GM18517 (cell line): ENCODE measurements at regions not wholly inside any gene's neighbourhood (a gene's known extent, or its start where the extent isn't known, plus 50 kb on each side); places are given as distances from the start of the nearest gene placed in this dataset.
"Not testable (repeated sequence)": the region's sequence is repeated elsewhere in the genome, so short reads cannot be mapped to it uniquely, and the experiment has no call there.

ENCODE experiments used
- ATAC-seq: cut with Tn5 transposase; IDR thresholded peaks from one replicate; pipeline ENCODE4 v1.9.1; 2021; ENCODE audit warnings: mild to moderate bottlenecking, moderate library complexity; ENCODE audit not compliant: unreplicated experiment

GRCh38 chr4:164056426-164057142 lies 562.1 kb downstream of the TMA16 start:
- ATAC-seq, result no peak

GRCh38 chr4:164058776-164059445 lies 564.4 kb downstream of the TMA16 start:
- ATAC-seq, result no peak

GRCh38 chr4:164060456-164060855 lies 566.0 kb downstream of the TMA16 start:
- no peak for ATAC-seq

- no peak for ATAC-seq
Observed at GRCh38 chr4:164068392-164068791, 573.9 kb downstream of the TMA16 start.

GRCh38 chr4:164070625-164071024 lies 576.1 kb downstream of the TMA16 start:
- ATAC-seq, result no peak

- ATAC-seq, result no peak
Observed at GRCh38 chr4:164081371-164081770, 586.9 kb downstream of the TMA16 start.

GRCh38 chr4:164081801-164082200 lies 587.3 kb downstream of the TMA16 start:
- no peak for ATAC-seq

- no peak for ATAC-seq
Observed at GRCh38 chr4:164087733-164088132, 593.2 kb downstream of the TMA16 start.

GRCh38 chr4:164095313-164096110 lies 601.0 kb downstream of the TMA16 start:
- ATAC-seq, result no peak

- no peak for ATAC-seq
Observed at GRCh38 chr4:164096766-164097518, 602.5 kb downstream of the TMA16 start.

GRCh38 chr4:164100741-164101365 lies 606.4 kb downstream of the TMA16 start:
- ATAC-seq, result not testable (repeated sequence)

GRCh38 chr4:164108971-164109370 lies 614.5 kb downstream of the TMA16 start:
- no peak for ATAC-seq

GRCh38 chr4:164109503-164109902 lies 615.0 kb downstream of the TMA16 start:
- no peak for ATAC-seq

GRCh38 chr4:164115236-164115635 lies 620.7 kb downstream of the TMA16 start:
- ATAC-seq, result no peak

GRCh38 chr4:164116286-164116685 lies 621.8 kb downstream of the TMA16 start:
- no peak for ATAC-seq

- ATAC-seq, result no peak
Observed at GRCh38 chr4:164134388-164134787, 619.5 kb upstream of the SMIM31 start.

GRCh38 chr4:164136180-164136616 lies 617.7 kb upstream of the SMIM31 start:
- no peak for ATAC-seq

GRCh38 chr4:164138521-164138920 lies 615.4 kb upstream of the SMIM31 start:
- ATAC-seq, result no peak

- ATAC-seq, result no peak
Observed at GRCh38 chr4:164139291-164139690, 614.6 kb upstream of the SMIM31 start.

GRCh38 chr4:164141755-164142375 lies 612.1 kb upstream of the SMIM31 start:
- ATAC-seq, result not testable (repeated sequence)
